T-helper 1 cell treated with Interleukin-12 subunit alpha and Interleukin-12 subunit beta and Interleukin-4 antibody, amounts not matched to agents 30 μg/mL and 1 μg/mL, for 36 hours (primary cell): ENCODE measurements at regions not wholly inside any gene's neighbourhood (a gene's known extent, or its start where the extent isn't known, plus 50 kb on each side); places are given as distances from the start of the nearest gene placed in this dataset.
"Not testable (repeated sequence)": the region's sequence is repeated elsewhere in the genome, so short reads cannot be mapped to it uniquely, and the experiment has no call there.

Experiments
- H3K27ac Mint-ChIP-seq: one replicate; pipeline ENCODE4 v1.8.0; 2021; ENCODE audit warnings: mild to moderate bottlenecking, mixed read lengths
- H3K27me3 Mint-ChIP-seq: one replicate; pipeline ENCODE4 v1.8.0; 2021; ENCODE audit warnings: low read depth, mixed read lengths
- H3K36me3 Mint-ChIP-seq: one replicate; pipeline ENCODE4 v1.8.0; 2021; ENCODE audit warnings: low read depth, mixed read lengths
- H3K4me1 Mint-ChIP-seq: one replicate; pipeline ENCODE4 v1.8.0; 2021; ENCODE audit warnings: low read depth, mixed read lengths
- H3K4me3 Mint-ChIP-seq: one replicate; pipeline ENCODE4 v1.8.0; 2021; ENCODE audit warnings: mild to moderate bottlenecking, moderate library complexity, mixed read lengths
- H3K9me3 Mint-ChIP-seq: one replicate; pipeline ENCODE4 v1.8.0; 2021; ENCODE audit warnings: mixed read lengths

GRCh38 chr7:136138991-136139390 is 161.8 kb upstream of the MTPN start:
- Mint-ChIP-seq H3K4me1 (no peaks in the 10 kb centered on the region), H3K27ac (no peak overlapping the region), H3K9me3 (no peaks in the 10 kb centered on the region), H3K36me3 (no peaks in the 10 kb centered on the region), H3K4me3 (no peak overlapping the region), H3K27me3 (no peaks in the 10 kb centered on the region)

- no peak overlapping the region for H3K27ac Mint-ChIP-seq
- no peaks in the 10 kb centered on the region for H3K4me1 Mint-ChIP-seq
- H3K27me3 Mint-ChIP-seq, result no peaks in the 10 kb centered on the region
- H3K9me3 Mint-ChIP-seq, result no peaks in the 10 kb centered on the region
- H3K4me3 Mint-ChIP-seq, result no peak overlapping the region
- H3K36me3 Mint-ChIP-seq, result no peaks in the 10 kb centered on the region
These were observed 159.8 kb upstream of the MTPN start for GRCh38 chr7:136136906-136137454.

GRCh38 chr7:136134503-136134902 is 157.3 kb upstream of the MTPN start:
- Mint-ChIP-seq H3K9me3 (no peaks in the 10 kb centered on the region), H3K4me1 (peaks cover 3% of the 10 kb centered on the region), H3K36me3 (no peaks in the 10 kb centered on the region), H3K27ac (no peak overlapping the region), H3K27me3 (no peaks in the 10 kb centered on the region), H3K4me3 (no peak overlapping the region)

GRCh38 chr7:136133551-136133950 is 156.4 kb upstream of the MTPN start:
- H3K36me3 Mint-ChIP-seq, result no peaks in the 10 kb centered on the region
- H3K4me3 Mint-ChIP-seq, result no peak overlapping the region
- no peak overlapping the region for H3K27ac Mint-ChIP-seq
- no peaks in the 10 kb centered on the region for H3K9me3 Mint-ChIP-seq
- H3K4me1 Mint-ChIP-seq, result peaks cover 3% of the 10 kb centered on the region
- H3K27me3 Mint-ChIP-seq, result no peaks in the 10 kb centered on the region

- Mint-ChIP-seq H3K36me3 (no peaks in the 10 kb centered on the region), H3K27me3 (no peaks in the 10 kb centered on the region), H3K4me1 (peaks cover 3% of the 10 kb centered on the region), H3K27ac (peak overlapping the region; percentile 47), H3K4me3 (no peak overlapping the region), H3K9me3 (no peaks in the 10 kb centered on the region)
These were observed 154.1 kb upstream of the MTPN start for GRCh38 chr7:136131304-136131630.

GRCh38 chr7:136130511-136131303 is 153.5 kb upstream of the MTPN start:
- peak overlapping the region; percentile 47 for H3K27ac Mint-ChIP-seq
- H3K27me3 Mint-ChIP-seq, result no peaks in the 10 kb centered on the region
- no peak overlapping the region for H3K4me3 Mint-ChIP-seq
- H3K36me3 Mint-ChIP-seq, result no peaks in the 10 kb centered on the region
- no peaks in the 10 kb centered on the region for H3K9me3 Mint-ChIP-seq
- peaks cover 3% of the 10 kb centered on the region for H3K4me1 Mint-ChIP-seq

- Mint-ChIP-seq H3K27me3 (no peaks in the 10 kb centered on the region), H3K4me1 (peaks cover 3% of the 10 kb centered on the region), H3K36me3 (no peaks in the 10 kb centered on the region), H3K27ac (no peak overlapping the region), H3K9me3 (no peaks in the 10 kb centered on the region), H3K4me3 (no peak overlapping the region)
These were observed 150.9 kb upstream of the MTPN start for GRCh38 chr7:136128050-136128449.

- no peaks in the 10 kb centered on the region for H3K9me3 Mint-ChIP-seq
- H3K27me3 Mint-ChIP-seq, result no peaks in the 10 kb centered on the region
- no peaks in the 10 kb centered on the region for H3K36me3 Mint-ChIP-seq
- H3K4me1 Mint-ChIP-seq, result no peaks in the 10 kb centered on the region
- H3K4me3 Mint-ChIP-seq, result no peak overlapping the region
- H3K27ac Mint-ChIP-seq, result no peak overlapping the region
These were observed 146.2 kb upstream of the MTPN start for GRCh38 chr7:136123352-136123751.

GRCh38 chr7:136122026-136122425 is 144.9 kb upstream of the MTPN start:
- H3K9me3 Mint-ChIP-seq, result no peaks in the 10 kb centered on the region
- H3K4me3 Mint-ChIP-seq, result no peak overlapping the region
- H3K27ac Mint-ChIP-seq, result no peak overlapping the region
- no peaks in the 10 kb centered on the region for H3K36me3 Mint-ChIP-seq
- no peaks in the 10 kb centered on the region for H3K4me1 Mint-ChIP-seq
- no peaks in the 10 kb centered on the region for H3K27me3 Mint-ChIP-seq

- H3K4me3 Mint-ChIP-seq, result no peak overlapping the region
- no peaks in the 10 kb centered on the region for H3K27me3 Mint-ChIP-seq
- no peaks in the 10 kb centered on the region for H3K9me3 Mint-ChIP-seq
- H3K27ac Mint-ChIP-seq, result no peak overlapping the region
- H3K4me1 Mint-ChIP-seq, result peaks cover 5% of the 10 kb centered on the region
- H3K36me3 Mint-ChIP-seq, result no peaks in the 10 kb centered on the region
These were observed 140.4 kb upstream of the MTPN start for GRCh38 chr7:136117539-136117938.

- Mint-ChIP-seq H3K4me1 (peaks cover 5% of the 10 kb centered on the region), H3K36me3 (no peaks in the 10 kb centered on the region), H3K9me3 (no peaks in the 10 kb centered on the region), H3K4me3 (no peak overlapping the region), H3K27me3 (no peaks in the 10 kb centered on the region), H3K27ac (no peak overlapping the region)
These were observed 139.0 kb upstream of the MTPN start for GRCh38 chr7:136116186-136116585.

- Mint-ChIP-seq H3K4me1 (peaks cover 5% of the 10 kb centered on the region), H3K9me3 (peaks cover under 1% of the 10 kb centered on the region), H3K27me3 (no peaks in the 10 kb centered on the region), H3K27ac (no peak overlapping the region), H3K36me3 (no peaks in the 10 kb centered on the region), H3K4me3 (no peak overlapping the region)
These were observed 138.0 kb upstream of the MTPN start for GRCh38 chr7:136114966-136115762.

GRCh38 chr7:136114467-136114866 is 137.3 kb upstream of the MTPN start:
- H3K36me3 Mint-ChIP-seq, result not testable (repeated sequence)

GRCh38 chr7:136109037-136109436 is 131.9 kb upstream of the MTPN start:
- not testable (repeated sequence) for H3K36me3 Mint-ChIP-seq, H3K27ac Mint-ChIP-seq, H3K27me3 Mint-ChIP-seq, H3K4me3 Mint-ChIP-seq, H3K4me1 Mint-ChIP-seq
- H3K9me3 Mint-ChIP-seq, result peaks cover 18% of the 10 kb centered on the region

More at GRCh38 chr7:136114467-136114866, 137.3 kb upstream of the MTPN start:
- not testable (repeated sequence) for H3K9me3 Mint-ChIP-seq, H3K4me1 Mint-ChIP-seq, H3K27ac Mint-ChIP-seq, H3K27me3 Mint-ChIP-seq, H3K4me3 Mint-ChIP-seq

- Mint-ChIP-seq H3K4me1 (no peaks in the 10 kb centered on the region), H3K4me3 (no peak overlapping the region), H3K9me3 (peaks cover 18% of the 10 kb centered on the region), H3K36me3 (no peaks in the 10 kb centered on the region), H3K27me3 (no peaks in the 10 kb centered on the region), H3K27ac (no peak overlapping the region)
These were observed 128.0 kb upstream of the MTPN start for GRCh38 chr7:136105191-136105590.
